ENCODE measurements at regions not wholly inside any gene's neighbourhood (a gene's known extent, or its start where the extent isn't known, plus 50 kb on each side); places are given as distances from the start of the nearest gene placed in this dataset.

GRCh38 chr3:86788371-86788770 is 202.6 kb downstream of the VGLL3 start:
- TF ChIP-seq FOXP2 (optimal IDR thresholded peaks at IDR 0.05; ENCODE audit: borderline replicate concordance, extremely low read depth, extremely low read length, insufficient read depth) (no peak), SIN3A (IDR thresholded peaks at IDR 0.05; ENCODE audit: borderline replicate concordance, insufficient read depth, low read length) (no peak), REST (IDR thresholded peaks at IDR 0.05; ENCODE audit: insufficient read depth in 1 of 2, low read depth in 2 of 2, low read length in 2 of 2) (no peak), POLR2AphosphoS5 (IDR thresholded peaks at IDR 0.05; ENCODE audit: low read depth, low read length) (no peak), TAF1 (IDR thresholded peaks at IDR 0.05; ENCODE audit: borderline replicate concordance, insufficient read depth, low read length) (no peak)

- TF ChIP-seq REST (IDR thresholded peaks at IDR 0.05; ENCODE audit: insufficient read depth in 1 of 2, low read depth in 2 of 2, low read length in 2 of 2) (no peak), SIN3A (IDR thresholded peaks at IDR 0.05; ENCODE audit: borderline replicate concordance, insufficient read depth, low read length) (no peak), POLR2AphosphoS5 (IDR thresholded peaks at IDR 0.05; ENCODE audit: low read depth, low read length) (no peak), FOXP2 (optimal IDR thresholded peaks at IDR 0.05; ENCODE audit: borderline replicate concordance, extremely low read depth, extremely low read length, insufficient read depth) (no peak), TAF1 (IDR thresholded peaks at IDR 0.05; ENCODE audit: borderline replicate concordance, insufficient read depth, low read length) (no peak)
Observed at GRCh38 chr3:86787091-86787490, 203.9 kb downstream of the VGLL3 start.

- TF ChIP-seq POLR2AphosphoS5 (IDR thresholded peaks at IDR 0.05; ENCODE audit: low read depth, low read length) (no peak), REST (IDR thresholded peaks at IDR 0.05; ENCODE audit: insufficient read depth in 1 of 2, low read depth in 2 of 2, low read length in 2 of 2) (no peak), SIN3A (IDR thresholded peaks at IDR 0.05; ENCODE audit: borderline replicate concordance, insufficient read depth, low read length) (no peak), FOXP2 (optimal IDR thresholded peaks at IDR 0.05; ENCODE audit: borderline replicate concordance, extremely low read depth, extremely low read length, insufficient read depth) (no peak), TAF1 (IDR thresholded peaks at IDR 0.05; ENCODE audit: borderline replicate concordance, insufficient read depth, low read length) (no peak)
Observed at GRCh38 chr3:86785386-86785785, 205.6 kb downstream of the VGLL3 start.

GRCh38 chr3:86782866-86783265 is 208.1 kb downstream of the VGLL3 start:
- TF ChIP-seq REST (IDR thresholded peaks at IDR 0.05; ENCODE audit: insufficient read depth in 1 of 2, low read depth in 2 of 2, low read length in 2 of 2) (no peak), POLR2AphosphoS5 (IDR thresholded peaks at IDR 0.05; ENCODE audit: low read depth, low read length) (no peak), TAF1 (IDR thresholded peaks at IDR 0.05; ENCODE audit: borderline replicate concordance, insufficient read depth, low read length) (no peak), SIN3A (IDR thresholded peaks at IDR 0.05; ENCODE audit: borderline replicate concordance, insufficient read depth, low read length) (no peak), FOXP2 (optimal IDR thresholded peaks at IDR 0.05; ENCODE audit: borderline replicate concordance, extremely low read depth, extremely low read length, insufficient read depth) (no peak)

- TF ChIP-seq TAF1 (IDR thresholded peaks at IDR 0.05; ENCODE audit: borderline replicate concordance, insufficient read depth, low read length) (no peak), FOXP2 (optimal IDR thresholded peaks at IDR 0.05; ENCODE audit: borderline replicate concordance, extremely low read depth, extremely low read length, insufficient read depth) (no peak), POLR2AphosphoS5 (IDR thresholded peaks at IDR 0.05; ENCODE audit: low read depth, low read length) (no peak), SIN3A (IDR thresholded peaks at IDR 0.05; ENCODE audit: borderline replicate concordance, insufficient read depth, low read length) (no peak), REST (IDR thresholded peaks at IDR 0.05; ENCODE audit: insufficient read depth in 1 of 2, low read depth in 2 of 2, low read length in 2 of 2) (no peak)
Observed at GRCh38 chr3:86782286-86782685, 208.7 kb downstream of the VGLL3 start.
